HepG2 (cell line): ENCODE measurements at regions not wholly inside any gene's neighbourhood (a gene's known extent, or its start where the extent isn't known, plus 50 kb on each side); places are given as distances from the start of the nearest gene placed in this dataset.
"Not testable (repeated sequence)": the region's sequence is repeated elsewhere in the genome, so short reads cannot be mapped to it uniquely, and the experiment has no call there.

Source experiments
- AGO2 ChIP-seq: fragments of 200-400 bp; formaldehyde crosslinking; optimal IDR thresholded peaks from 2 replicates; pipeline ENCODE3; 2017; ENCODE audit warnings: mild to moderate bottlenecking, low read depth, low read length, moderate library complexity
- BRCA1 ChIP-seq: sonication (generic); formaldehyde crosslinking; IDR thresholded peaks from 2 replicates; pipeline ENCODE4 v1.4.0; 2020; ENCODE audit warnings: missing genetic modification reagents
- CREB1 ChIP-seq, 2 experiments: fragments of 450-650 bp in 1 of 2; IDR thresholded peaks; 2 replicates each; pipeline ENCODE4 v1.6.1; 2016 to 2017; ENCODE audit warnings: control low read depth in 1 of 2, mild to moderate bottlenecking in 1 of 2, missing compliant biosample characterization in 1 of 2, missing genetic modification characterization in 1 of 2
- CREM ChIP-seq, 2 experiments: sonication (generic) in 1 of 2; formaldehyde crosslinking in 1 of 2; IDR thresholded peaks; 2 replicates each; pipeline versions ENCODE4 v1.4.0 to v1.6.1; 2016 to 2020; ENCODE audit warnings: antibody characterized with exemption in 1 of 2, mild to moderate bottlenecking in 1 of 2, missing genetic modification reagents in 1 of 2
- DNMT1 ChIP-seq: sonication (generic); formaldehyde crosslinking; IDR thresholded peaks from 2 replicates; pipeline ENCODE4 v1.5.1; 2020; ENCODE audit warnings: mild to moderate bottlenecking, missing genetic modification reagents
- FOSL2 ChIP-seq: sonication (generic); formaldehyde crosslinking; IDR thresholded peaks from 2 replicates; pipeline ENCODE4 v1.4.0; 2020; ENCODE audit warnings: missing genetic modification reagents
- HOXD1 ChIP-seq: sonication (generic); formaldehyde crosslinking; IDR thresholded peaks from 2 replicates; pipeline ENCODE4 v1.5.0; 2020; ENCODE audit warnings: missing genetic modification reagents
- IKZF5 ChIP-seq: IDR thresholded peaks from 2 replicates; pipeline ENCODE4 v1.6.1; 2018; ENCODE audit warnings: missing genetic modification reagents, mild to moderate bottlenecking, missing compliant biosample characterization
- KDM2A ChIP-seq: sonication (generic); formaldehyde crosslinking; IDR thresholded peaks from 2 replicates; pipeline ENCODE4 v1.4.0; 2020; ENCODE audit warnings: low read depth, missing genetic modification reagents, borderline replicate concordance
- KDM5B ChIP-seq: sonication (generic); formaldehyde crosslinking; IDR thresholded peaks from 2 replicates; pipeline ENCODE4 v1.4.0; 2020; ENCODE audit warnings: missing genetic modification reagents, mild to moderate bottlenecking, borderline replicate concordance
- KLF12 ChIP-seq: sonication (generic); formaldehyde crosslinking; IDR thresholded peaks from 2 replicates; pipeline ENCODE4 v1.4.0; 2020; ENCODE audit warnings: missing genetic modification reagents, borderline replicate concordance
- NFYB ChIP-seq: sonication (generic); formaldehyde crosslinking; IDR thresholded peaks from 2 replicates; pipeline ENCODE4 v1.4.0; 2020; ENCODE audit warnings: missing genetic modification reagents
- POLR2AphosphoS5 ChIP-seq: IDR thresholded peaks from 2 replicates; pipeline ENCODE4 v1.6.1; 2012; ENCODE audit warnings: low read depth, low read length
- SNAPC2 ChIP-seq: sonication (generic); formaldehyde crosslinking; IDR thresholded peaks from 2 replicates; pipeline ENCODE4 v1.8.1; 2022; ENCODE audit warnings: mild to moderate bottlenecking, missing genetic modification reagents
- SOX6 ChIP-seq, 2 experiments: fragments of 450-650 bp in 1 of 2; sonication (generic) in 1 of 2; formaldehyde crosslinking in 1 of 2; IDR thresholded peaks; 2 replicates each; pipeline versions ENCODE4 v1.4.0 to v1.6.1; 2017 to 2020; ENCODE audit warnings: antibody characterized with exemption in 1 of 2, mild to moderate bottlenecking in 1 of 2, missing genetic modification reagents in 1 of 2
- SP5 ChIP-seq: IDR thresholded peaks from 2 replicates; pipeline ENCODE4 v1.6.1; 2016; ENCODE audit warnings: low read depth, borderline replicate concordance
- ZNF180 ChIP-seq: sonication (generic); formaldehyde crosslinking; IDR thresholded peaks from 2 replicates; pipeline ENCODE4 v1.4.0; 2020; ENCODE audit warnings: low read depth, missing genetic modification reagents, borderline replicate concordance
- ZNF33B ChIP-seq: sonication (generic); formaldehyde crosslinking; IDR thresholded peaks from 2 replicates; pipeline ENCODE4 v1.5.1; 2020; ENCODE audit warnings: mild to moderate bottlenecking, missing genetic modification reagents
- ZNF574 ChIP-seq: sonication (generic); formaldehyde crosslinking; IDR thresholded peaks from 2 replicates; pipeline ENCODE4 v1.4.0; 2020; ENCODE audit warnings: missing genetic modification reagents
- ZNF781 ChIP-seq: sonication (generic); formaldehyde crosslinking; IDR thresholded peaks from 2 replicates; pipeline ENCODE4 v1.5.1; 2020; ENCODE audit warnings: borderline replicate concordance, mild to moderate bottlenecking, missing genetic modification reagents; ENCODE audit errors: not compliant biosample characterization
- TF ChIP-seq, protein P1 (sequence below): sonication (generic); formaldehyde crosslinking; IDR thresholded peaks from 2 replicates; pipeline ENCODE4 v1.4.0; 2020; ENCODE audit warnings: mild to moderate bottlenecking, missing genetic modification reagents
- TF ChIP-seq, protein P2 (sequence below): sonication (generic); formaldehyde crosslinking; IDR thresholded peaks from 2 replicates; pipeline ENCODE4 v1.4.0; 2020; ENCODE audit warnings: missing genetic modification reagents

- peak; percentile 60 for TF ChIP-seq ZNF781 (CRISPR knock-in tag)
- TF ChIP-seq SP5 (CRISPR knock-in tag) = 0 out of 2 replicates have a peak, but pooled peaks have one; percentile 17
- 0 out of 2 replicates have a peak, but pooled peaks have one; percentile 21 for TF ChIP-seq ZNF180
- TF ChIP-seq DNMT1 (CRISPR knock-in tag) = peak; percentile 36; the same call in 1 of the 2 replicates
- TF ChIP-seq KDM5B (CRISPR knock-in tag) = peak; percentile 57; the same call in 1 of the 2 replicates
- TF ChIP-seq FOSL2 (CRISPR knock-in tag) = peak; percentile 19; the same call in 1 of the 2 replicates
- TF ChIP-seq ZNF574 (CRISPR knock-in tag) = peak; percentile 53; the same call in 1 of the 2 replicates
- TF ChIP-seq IKZF5 (CRISPR knock-in tag) = peak; percentile 50; the same call in 1 of the 2 replicates
- TF ChIP-seq POLR2AphosphoS5 = peak; percentile 58
- TF ChIP-seq SNAPC2 (CRISPR knock-in tag) = 0 out of 2 replicates have a peak, but pooled peaks have one; percentile 52
- not testable (repeated sequence) for TF ChIP-seq SOX6 (IDR thresholded peaks at IDR 0.05); CREM (CRISPR knock-in tag; IDR thresholded peaks at IDR 0.05)
- peak; percentile 62 for TF ChIP-seq SOX6 (CRISPR knock-in tag; IDR thresholded peaks at IDR 0.05)
- peak; percentile 89 for TF ChIP-seq CREM (IDR thresholded peaks at IDR 0.05)
- peak; percentile 32 for TF ChIP-seq AGO2
- TF ChIP-seq NFYB (CRISPR knock-in tag) = peak; percentile 63
- TF ChIP-seq, protein P1, sequence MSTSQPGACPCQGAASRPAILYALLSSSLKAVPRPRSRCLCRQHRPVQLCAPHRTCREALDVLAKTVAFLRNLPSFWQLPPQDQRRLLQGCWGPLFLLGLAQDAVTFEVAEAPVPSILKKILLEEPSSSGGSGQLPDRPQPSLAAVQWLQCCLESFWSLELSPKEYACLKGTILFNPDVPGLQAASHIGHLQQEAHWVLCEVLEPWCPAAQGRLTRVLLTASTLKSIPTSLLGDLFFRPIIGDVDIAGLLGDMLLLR (CRISPR knock-in tag) = peak; percentile 82
- peak; percentile 86; the same call in 1 of the 2 replicates for TF ChIP-seq KDM2A (CRISPR knock-in tag)
- TF ChIP-seq BRCA1 (CRISPR knock-in tag) = 0 out of 2 replicates have a peak, but pooled peaks have one; percentile 39
- TF ChIP-seq ZNF33B (CRISPR knock-in tag) = 0 out of 2 replicates have a peak, but pooled peaks have one; percentile 59
- TF ChIP-seq KLF12 = peak; percentile 45; the same call in 1 of the 2 replicates
- TF ChIP-seq, protein P2, sequence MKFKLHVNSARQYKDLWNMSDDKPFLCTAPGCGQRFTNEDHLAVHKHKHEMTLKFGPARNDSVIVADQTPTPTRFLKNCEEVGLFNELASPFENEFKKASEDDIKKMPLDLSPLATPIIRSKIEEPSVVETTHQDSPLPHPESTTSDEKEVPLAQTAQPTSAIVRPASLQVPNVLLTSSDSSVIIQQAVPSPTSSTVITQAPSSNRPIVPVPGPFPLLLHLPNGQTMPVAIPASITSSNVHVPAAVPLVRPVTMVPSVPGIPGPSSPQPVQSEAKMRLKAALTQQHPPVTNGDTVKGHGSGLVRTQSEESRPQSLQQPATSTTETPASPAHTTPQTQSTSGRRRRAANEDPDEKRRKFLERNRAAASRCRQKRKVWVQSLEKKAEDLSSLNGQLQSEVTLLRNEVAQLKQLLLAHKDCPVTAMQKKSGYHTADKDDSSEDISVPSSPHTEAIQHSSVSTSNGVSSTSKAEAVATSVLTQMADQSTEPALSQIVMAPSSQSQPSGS (CRISPR knock-in tag) = peak; percentile 60; the same call in 1 of the 2 replicates
- TF ChIP-seq CREB1 (IDR thresholded peaks at IDR 0.05) = peak; percentile 94
- peak; percentile 90 for TF ChIP-seq CREB1 (CRISPR knock-in tag; IDR thresholded peaks at IDR 0.05)
- 0 out of 2 replicates have a peak, but pooled peaks have one; percentile 45 for TF ChIP-seq HOXD1 (CRISPR knock-in tag)
These were observed 74.5 kb upstream of the ERV3-1 start (continued) for GRCh38 chr7:65080799-65081668.
